Brain microvascular endothelial cell (primary cell): ENCODE measurements at regions not wholly inside any gene's neighbourhood (a gene's known extent, or its start where the extent isn't known, plus 50 kb on each side); places are given as distances from the start of the nearest gene placed in this dataset.

ENCODE experiments used
- DNase-seq: peaks from one replicate; pipeline ENCODE4 v3.0.0-alpha.2; 2020
- H3K27ac ChIP-seq: fragments of 250-450 bp; sonication (Bioruptor Pico); 2 replicates; pipeline ENCODE4 v1.5.1; 2020; ENCODE audit warnings: mild to moderate bottlenecking, moderate library complexity
- H3K27me3 ChIP-seq: fragments of 250-450 bp; sonication (Bioruptor Pico); replicated peaks from 2 replicates; pipeline ENCODE4 v1.5.1; 2020; ENCODE audit warnings: mild to moderate bottlenecking
- H3K36me3 ChIP-seq: fragments of 250-450 bp; sonication (Bioruptor Pico); replicated peaks from 2 replicates; pipeline ENCODE4 v1.5.1; 2020; ENCODE audit warnings: mild to moderate bottlenecking
- H3K4me3 ChIP-seq: 2 replicates; pipeline ENCODE4 v1.5.1; 2011; ENCODE audit warnings: low read depth, mild to moderate bottlenecking, control low read depth, low read length, moderate library complexity
- CTCF ChIP-seq: IDR thresholded peaks from 2 replicates; pipeline ENCODE4 v1.5.1; 2011; ENCODE audit warnings: low read depth, mild to moderate bottlenecking, moderate library complexity, low read length, control low read depth, inconsistent platforms; ENCODE audit errors: missing control alignments
- in situ Hi-C: cut with HindIII; loops from 2 replicates; pipeline ENCODE4 v1.10.0; 2017; ENCODE audit warnings: low sequenced_read_pairs, low pct_ligation_motif_present

- H3K36me3 ChIP-seq: no peaks in the 10 kb centered on the region
- no peak overlapping the region for H3K27ac ChIP-seq
- TF ChIP-seq CTCF: peak; percentile 57
- H3K4me3 ChIP-seq: no peak overlapping the region
- in situ Hi-C loops: no loop called here
- peak; percentile 47 for DNase-seq
- H3K27me3 ChIP-seq: no peaks in the 10 kb centered on the region
These were observed 114.3 kb upstream of the IL12B start for GRCh38 chr5:159444441-159445082.

GRCh38 chr5:159447116-159447515 lies 116.8 kb upstream of the IL12B start:
- no peak for TF ChIP-seq CTCF
- Histone ChIP-seq H3K36me3 (no peaks in the 10 kb centered on the region), H3K4me3 (no peak overlapping the region), H3K27me3 (no peaks in the 10 kb centered on the region), H3K27ac (no peak overlapping the region)
- in situ Hi-C loops: no loop called here
- DNase-seq: no peak

- no peak for TF ChIP-seq CTCF
- Histone ChIP-seq H3K36me3 (no peaks in the 10 kb centered on the region), H3K27me3 (no peaks in the 10 kb centered on the region), H3K27ac (no peak overlapping the region), H3K4me3 (no peak overlapping the region)
- in situ Hi-C loops: no loop called here
- DNase-seq: no peak
These were observed 118.6 kb upstream of the IL12B start for GRCh38 chr5:159448841-159449407.

GRCh38 chr5:159449925-159450324 lies 119.6 kb upstream of the IL12B start:
- H3K4me3 ChIP-seq: no peak overlapping the region
- no peak for DNase-seq
- no peak overlapping the region for H3K27ac ChIP-seq
- H3K36me3 ChIP-seq: no peaks in the 10 kb centered on the region
- TF ChIP-seq CTCF: no peak
- in situ Hi-C loops: no loop called here
- H3K27me3 ChIP-seq: no peaks in the 10 kb centered on the region

- TF ChIP-seq CTCF: no peak
- no peak for DNase-seq
- Histone ChIP-seq H3K27me3 (no peaks in the 10 kb centered on the region), H3K27ac (no peak overlapping the region), H3K4me3 (no peak overlapping the region), H3K36me3 (no peaks in the 10 kb centered on the region)
- in situ Hi-C loops: no loop called here
These were observed 120.1 kb upstream of the IL12B start for GRCh38 chr5:159450417-159450816.
